ENCODE measurements at regions not wholly inside any gene's neighbourhood (a gene's known extent, or its start where the extent isn't known, plus 50 kb on each side); places are given as distances from the start of the nearest gene placed in this dataset.

DNA sequence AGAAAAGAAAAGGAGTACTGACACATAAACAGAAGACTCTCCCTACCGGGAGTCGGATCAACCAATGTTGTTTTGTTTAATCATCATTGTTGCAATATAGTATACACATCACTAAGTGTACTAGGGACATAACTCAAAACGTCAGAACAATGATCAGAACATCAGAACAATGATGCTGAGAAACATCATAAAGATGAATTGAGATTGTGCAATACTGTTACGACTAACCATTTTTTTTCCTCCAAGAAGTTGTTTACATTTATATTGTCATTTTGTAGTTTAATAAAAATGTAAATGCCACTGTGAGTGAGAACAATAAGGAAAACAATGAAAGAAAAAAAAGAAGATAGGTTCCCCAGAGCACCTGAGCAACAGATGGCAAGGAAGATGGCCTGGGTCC is 663.1 kb upstream of the PCDH15 start:
- TF ChIP-seq, protein P1, sequence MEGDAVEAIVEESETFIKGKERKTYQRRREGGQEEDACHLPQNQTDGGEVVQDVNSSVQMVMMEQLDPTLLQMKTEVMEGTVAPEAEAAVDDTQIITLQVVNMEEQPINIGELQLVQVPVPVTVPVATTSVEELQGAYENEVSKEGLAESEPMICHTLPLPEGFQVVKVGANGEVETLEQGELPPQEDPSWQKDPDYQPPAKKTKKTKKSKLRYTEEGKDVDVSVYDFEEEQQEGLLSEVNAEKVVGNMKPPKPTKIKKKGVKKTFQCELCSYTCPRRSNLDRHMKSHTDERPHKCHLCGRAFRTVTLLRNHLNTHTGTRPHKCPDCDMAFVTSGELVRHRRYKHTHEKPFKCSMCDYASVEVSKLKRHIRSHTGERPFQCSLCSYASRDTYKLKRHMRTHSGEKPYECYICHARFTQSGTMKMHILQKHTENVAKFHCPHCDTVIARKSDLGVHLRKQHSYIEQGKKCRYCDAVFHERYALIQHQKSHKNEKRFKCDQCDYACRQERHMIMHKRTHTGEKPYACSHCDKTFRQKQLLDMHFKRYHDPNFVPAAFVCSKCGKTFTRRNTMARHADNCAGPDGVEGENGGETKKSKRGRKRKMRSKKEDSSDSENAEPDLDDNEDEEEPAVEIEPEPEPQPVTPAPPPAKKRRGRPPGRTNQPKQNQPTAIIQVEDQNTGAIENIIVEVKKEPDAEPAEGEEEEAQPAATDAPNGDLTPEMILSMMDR (conservative IDR thresholded peaks at IDR 0.05), result no peak
- H3K27ac ChIP-seq, result no peak overlapping the region

DNA sequence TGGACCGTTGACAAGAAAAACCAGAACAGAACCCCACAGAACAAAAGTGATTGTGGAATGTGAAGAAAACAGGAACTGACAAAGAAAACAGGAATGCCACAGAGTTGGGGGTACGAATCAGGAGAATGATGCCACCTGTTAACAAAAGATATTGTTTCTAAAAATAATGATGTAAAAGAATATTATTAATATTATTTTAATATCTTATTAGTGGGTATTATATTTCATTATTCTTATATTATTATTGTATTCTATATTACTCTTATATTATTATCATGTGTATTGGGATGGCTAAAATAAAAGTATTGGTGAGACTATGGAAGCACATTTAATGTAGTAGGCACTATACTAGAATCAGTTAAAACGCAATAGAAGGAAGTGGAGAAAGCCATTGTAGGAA is 659.0 kb upstream of the PCDH15 start:
- TF ChIP-seq, protein P1 (conservative IDR thresholded peaks at IDR 0.05), result no peak
- H3K27ac ChIP-seq, result no peak overlapping the region

DNA sequence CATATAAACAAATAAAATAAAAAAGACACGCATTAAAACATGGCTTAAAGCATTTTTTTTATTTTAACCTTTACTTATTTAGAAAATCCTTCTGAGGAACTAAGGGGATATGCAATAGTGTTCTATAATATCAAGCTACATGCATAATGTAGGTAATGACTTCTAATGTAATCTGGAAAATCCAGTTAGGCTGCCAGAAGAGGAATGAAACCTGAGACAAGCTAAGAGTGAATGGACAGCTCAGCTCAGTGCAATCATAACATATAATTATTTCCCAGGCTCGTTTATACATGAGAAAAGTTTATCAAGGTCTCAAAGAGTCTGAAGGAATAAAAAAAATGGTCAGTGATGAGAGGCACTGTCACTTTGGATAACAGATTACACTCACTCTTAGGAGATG is 649.0 kb upstream of the PCDH15 start:
- TF ChIP-seq, protein P1 (conservative IDR thresholded peaks at IDR 0.05), result no peak
- H3K27ac ChIP-seq, result no peak overlapping the region

DNA sequence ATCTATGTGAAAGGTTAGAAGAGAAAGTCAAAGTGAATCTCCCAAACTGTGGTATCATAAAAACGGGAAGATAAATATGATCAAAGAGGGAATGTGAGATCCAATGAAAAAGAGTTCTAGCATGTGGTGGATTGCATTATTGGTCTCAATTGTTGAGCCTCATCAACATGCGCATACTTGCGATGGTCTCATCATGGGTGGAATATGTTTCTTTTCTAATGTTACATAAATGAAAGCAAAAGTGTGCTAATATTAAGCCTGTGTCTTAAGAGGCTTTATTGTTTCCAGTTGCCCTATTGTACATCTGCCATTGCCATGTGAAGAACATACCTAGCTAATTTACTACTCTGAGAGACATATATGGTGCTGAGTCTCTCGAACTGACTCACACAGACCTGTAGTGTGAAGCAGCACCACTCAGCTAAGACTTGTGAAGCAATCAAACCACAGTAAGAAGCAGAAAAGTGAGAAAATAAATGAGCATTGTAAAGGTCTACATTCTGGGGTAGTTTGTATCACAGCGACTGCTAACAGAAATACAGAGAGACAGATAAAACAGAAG is 645.5 kb upstream of the PCDH15 start:
- H3K27ac ChIP-seq, result no peak overlapping the region
- TF ChIP-seq, protein P1 (conservative IDR thresholded peaks at IDR 0.05), result no peak

DNA sequence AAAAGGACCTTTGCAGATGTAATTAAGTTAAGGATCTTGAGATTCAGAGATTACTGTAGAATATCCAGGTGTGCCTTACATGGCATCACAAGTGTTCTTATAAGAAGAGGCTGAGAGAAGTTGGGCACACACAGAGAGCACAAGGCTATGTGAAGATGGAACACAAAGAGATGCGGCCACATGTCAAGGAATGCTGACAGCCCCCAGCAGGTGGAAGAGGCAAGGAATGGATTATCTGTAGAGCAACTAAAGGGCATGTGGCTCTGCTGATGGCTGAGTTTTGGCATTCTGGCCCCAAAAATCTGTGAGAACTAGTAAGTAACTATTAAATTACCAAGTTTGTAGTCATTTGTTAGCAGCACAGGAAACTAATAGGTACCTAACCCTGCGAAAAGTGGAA is 640.7 kb upstream of the PCDH15 start:
- TF ChIP-seq, protein P1 (conservative IDR thresholded peaks at IDR 0.05), result no peak
- no peak overlapping the region for H3K27ac ChIP-seq

DNA sequence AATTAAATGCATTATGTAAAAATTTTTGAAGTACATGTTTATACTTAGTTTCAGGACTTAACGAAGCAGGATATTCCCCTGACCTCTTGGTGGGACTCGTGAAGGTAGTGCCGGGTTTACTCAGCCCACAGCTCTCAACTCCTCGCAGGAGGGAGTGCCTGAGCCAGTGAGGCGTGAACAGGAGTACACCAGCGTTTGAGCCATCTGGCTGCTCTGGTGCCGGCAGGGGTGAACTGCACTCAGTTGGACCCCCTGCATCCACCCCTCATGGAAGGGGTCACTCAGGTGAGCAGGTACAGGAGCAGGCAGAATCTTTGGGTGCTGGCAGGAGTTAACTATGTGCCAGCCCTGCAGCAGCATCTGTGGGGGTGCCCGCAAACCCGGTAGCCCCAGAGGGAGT is 625.1 kb upstream of the PCDH15 start:
- TF ChIP-seq, protein P1 (conservative IDR thresholded peaks at IDR 0.05), result no peak

DNA sequence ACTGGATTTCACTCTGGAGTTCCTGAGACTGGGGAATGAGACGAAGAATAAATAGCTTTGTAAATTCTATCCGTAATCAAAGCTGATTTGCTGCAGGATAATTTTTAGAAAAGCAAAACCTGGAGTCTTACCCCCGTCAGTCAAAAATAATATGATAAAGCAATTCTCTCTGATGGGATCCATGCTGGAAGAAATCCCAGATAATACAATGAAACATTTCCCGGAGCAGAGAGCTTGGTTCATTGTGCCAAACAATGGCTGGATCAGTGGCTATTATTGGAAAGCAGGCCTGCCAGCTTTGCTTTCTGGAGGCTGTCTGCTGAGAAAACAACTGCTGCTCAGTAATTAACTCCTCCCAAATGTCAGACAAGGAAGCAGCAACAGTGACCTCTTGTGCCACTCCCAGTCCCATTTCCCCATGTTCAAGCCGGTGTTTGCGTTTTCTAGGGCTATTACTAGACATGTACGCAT is 609.4 kb upstream of the PCDH15 start:
- H3K27ac ChIP-seq, result peak overlapping the region; percentile 55
- TF ChIP-seq, protein P1 (conservative IDR thresholded peaks at IDR 0.05), result peak; percentile 72

More for the DNA sequence above, 625.1 kb upstream of the PCDH15 start:
- H3K27ac ChIP-seq, result no peak overlapping the region

All from VCaP (cell line).